ENCODE measurements at regions not wholly inside any gene's neighbourhood (a gene's known extent, or its start where the extent isn't known, plus 50 kb on each side); places are given as distances from the start of the nearest gene placed in this dataset.

GRCh38 chr1:19563324-19564097 lies 78.2 kb upstream of the CAPZB start:
- Histone ChIP-seq H3K27me3 (replicated peaks in 1 of 2; ENCODE audit: control insufficient read depth in 2 of 2, insufficient read depth in 2 of 2, low read length in 1 of 2) (no peaks in the 10 kb centered on the region; a peak in 1 of 4 replicates), H3K4me3 (no peak overlapping the region), H3K27ac (ENCODE audit: control insufficient read depth, insufficient read depth) (no peak overlapping the region), H3K9me3 (replicated peaks; ENCODE audit: control insufficient read depth, insufficient read depth, low read length) (no peaks in the 10 kb centered on the region), H3K79me2 (ENCODE audit: control insufficient read depth, insufficient read depth, low read length) (no peaks in the 10 kb centered on the region), H3K36me3 (ENCODE audit: control insufficient read depth in 2 of 2, insufficient read depth in 2 of 2, low read length in 1 of 2) (no peaks in the 10 kb centered on the region), H4K20me1 (ENCODE audit: control insufficient read depth, insufficient read depth) (no peaks in the 10 kb centered on the region), H2AFZ (ENCODE audit: control insufficient read depth, low read depth, low read length) (no peak overlapping the region), H3K4me2 (ENCODE audit: control insufficient read depth, insufficient read depth) (no peak overlapping the region), H3K4me1 (ENCODE audit: control insufficient read depth, insufficient read depth, low read length) (no peaks in the 10 kb centered on the region), H3K9ac (ENCODE audit: control insufficient read depth, insufficient read depth, low read length) (no peak overlapping the region)
- CTCF ChIA-PET: interaction anchor here (1.8 kb wide), 1 partner anchor 18 kb away, joined by 5 read pairs; no protein-coding TSS in a partner anchor
- FAIRE-seq (no peak), ATAC-seq (no peak), DNase-seq (ENCODE audit: low read depth, low spot score) (no peak)
- no peak for TF ChIP-seq HCFC1 (IDR thresholded peaks at IDR 0.05; ENCODE audit: low read length)
- TF ChIP-seq NR2C2 (IDR thresholded peaks at IDR 0.05; ENCODE audit: borderline replicate concordance, control insufficient read depth, insufficient read length, low read depth): no peak
- no TSS peak for BruUV-seq (replicated peaks)
- POLR2A ChIA-PET: no interaction called here
- RAD21 ChIA-PET (ENCODE audit: unreplicated experiment): no interaction called here
- in situ Hi-C loops (cut with MboI) (no loop called here), intact Hi-C loops (cut with micrococcal nuclease; ENCODE audit: unreplicated experiment) (no loop called here)
- 54% methylated on average over 15 of the region's 15 CpGs for WGBS (ENCODE audit: insufficient coverage, insufficient replicate concordance, low lambda C conversion rate, missing lambda C conversion rate)
- SMC1A ChIA-PET (ENCODE audit: uncharacterized antibody, unreplicated experiment): no interaction called here

DNA sequence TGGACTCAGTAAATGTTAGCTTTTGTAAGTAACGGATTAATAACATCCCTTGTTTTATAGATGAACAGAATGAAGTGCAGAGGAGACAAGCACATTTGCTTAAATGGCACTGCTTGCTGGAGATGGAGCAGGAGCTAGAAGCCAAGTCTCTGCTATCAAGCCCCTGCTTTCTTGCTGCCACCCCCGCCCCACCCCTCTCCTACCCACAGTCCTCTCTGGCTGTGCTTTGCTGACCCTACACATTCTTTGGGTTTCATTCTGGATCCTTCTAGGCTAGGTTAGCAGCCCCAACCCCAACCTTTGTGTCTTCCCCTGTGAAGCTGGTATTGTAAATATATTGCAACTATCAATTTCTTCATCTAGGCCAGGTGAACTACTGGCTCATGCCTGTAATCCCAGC lies 77.5 kb upstream of the CAPZB start:
- no peak overlapping the region for H2AFZ ChIP-seq (ENCODE audit: control insufficient read depth, low read depth, low read length)
- H3K9me3 ChIP-seq (replicated peaks; ENCODE audit: control insufficient read depth, insufficient read depth, low read length): no peaks in the 10 kb centered on the region
- no peak overlapping the region for H3K27ac ChIP-seq (ENCODE audit: control insufficient read depth, insufficient read depth)
- CTCF ChIA-PET: interaction anchor here (1.8 kb wide), 1 partner anchor 19 kb away, joined by 5 read pairs; no protein-coding TSS in a partner anchor
- POLR2A ChIA-PET: no interaction called here
- BruUV-seq (replicated peaks): no TSS peak
- TF ChIP-seq SIX5 (IDR thresholded peaks at IDR 0.05; ENCODE audit: low read depth, low read length, severe bottlenecking) (no peak), KLF5 (IDR thresholded peaks at IDR 0.05; ENCODE audit: partially characterized antibody) (no peak), HSF1 (IDR thresholded peaks at IDR 0.05; ENCODE audit: low read depth, low read length) (no peak)
- TF ChIP-seq, protein P1, sequence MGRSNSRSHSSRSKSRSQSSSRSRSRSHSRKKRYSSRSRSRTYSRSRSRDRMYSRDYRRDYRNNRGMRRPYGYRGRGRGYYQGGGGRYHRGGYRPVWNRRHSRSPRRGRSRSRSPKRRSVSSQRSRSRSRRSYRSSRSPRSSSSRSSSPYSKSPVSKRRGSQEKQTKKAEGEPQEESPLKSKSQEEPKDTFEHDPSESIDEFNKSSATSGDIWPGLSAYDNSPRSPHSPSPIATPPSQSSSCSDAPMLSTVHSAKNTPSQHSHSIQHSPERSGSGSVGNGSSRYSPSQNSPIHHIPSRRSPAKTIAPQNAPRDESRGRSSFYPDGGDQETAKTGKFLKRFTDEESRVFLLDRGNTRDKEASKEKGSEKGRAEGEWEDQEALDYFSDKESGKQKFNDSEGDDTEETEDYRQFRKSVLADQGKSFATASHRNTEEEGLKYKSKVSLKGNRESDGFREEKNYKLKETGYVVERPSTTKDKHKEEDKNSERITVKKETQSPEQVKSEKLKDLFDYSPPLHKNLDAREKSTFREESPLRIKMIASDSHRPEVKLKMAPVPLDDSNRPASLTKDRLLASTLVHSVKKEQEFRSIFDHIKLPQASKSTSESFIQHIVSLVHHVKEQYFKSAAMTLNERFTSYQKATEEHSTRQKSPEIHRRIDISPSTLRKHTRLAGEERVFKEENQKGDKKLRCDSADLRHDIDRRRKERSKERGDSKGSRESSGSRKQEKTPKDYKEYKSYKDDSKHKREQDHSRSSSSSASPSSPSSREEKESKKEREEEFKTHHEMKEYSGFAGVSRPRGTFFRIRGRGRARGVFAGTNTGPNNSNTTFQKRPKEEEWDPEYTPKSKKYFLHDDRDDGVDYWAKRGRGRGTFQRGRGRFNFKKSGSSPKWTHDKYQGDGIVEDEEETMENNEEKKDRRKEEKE (IDR thresholded peaks at IDR 0.05): no peak
- TF ChIP-seq, protein P2, sequence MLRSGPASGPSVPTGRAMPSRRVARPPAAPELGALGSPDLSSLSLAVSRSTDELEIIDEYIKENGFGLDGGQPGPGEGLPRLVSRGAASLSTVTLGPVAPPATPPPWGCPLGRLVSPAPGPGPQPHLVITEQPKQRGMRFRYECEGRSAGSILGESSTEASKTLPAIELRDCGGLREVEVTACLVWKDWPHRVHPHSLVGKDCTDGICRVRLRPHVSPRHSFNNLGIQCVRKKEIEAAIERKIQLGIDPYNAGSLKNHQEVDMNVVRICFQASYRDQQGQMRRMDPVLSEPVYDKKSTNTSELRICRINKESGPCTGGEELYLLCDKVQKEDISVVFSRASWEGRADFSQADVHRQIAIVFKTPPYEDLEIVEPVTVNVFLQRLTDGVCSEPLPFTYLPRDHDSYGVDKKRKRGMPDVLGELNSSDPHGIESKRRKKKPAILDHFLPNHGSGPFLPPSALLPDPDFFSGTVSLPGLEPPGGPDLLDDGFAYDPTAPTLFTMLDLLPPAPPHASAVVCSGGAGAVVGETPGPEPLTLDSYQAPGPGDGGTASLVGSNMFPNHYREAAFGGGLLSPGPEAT (IDR thresholded peaks at IDR 0.05; ENCODE audit: low read depth): no peak
- TF ChIP-seq, protein P3, sequence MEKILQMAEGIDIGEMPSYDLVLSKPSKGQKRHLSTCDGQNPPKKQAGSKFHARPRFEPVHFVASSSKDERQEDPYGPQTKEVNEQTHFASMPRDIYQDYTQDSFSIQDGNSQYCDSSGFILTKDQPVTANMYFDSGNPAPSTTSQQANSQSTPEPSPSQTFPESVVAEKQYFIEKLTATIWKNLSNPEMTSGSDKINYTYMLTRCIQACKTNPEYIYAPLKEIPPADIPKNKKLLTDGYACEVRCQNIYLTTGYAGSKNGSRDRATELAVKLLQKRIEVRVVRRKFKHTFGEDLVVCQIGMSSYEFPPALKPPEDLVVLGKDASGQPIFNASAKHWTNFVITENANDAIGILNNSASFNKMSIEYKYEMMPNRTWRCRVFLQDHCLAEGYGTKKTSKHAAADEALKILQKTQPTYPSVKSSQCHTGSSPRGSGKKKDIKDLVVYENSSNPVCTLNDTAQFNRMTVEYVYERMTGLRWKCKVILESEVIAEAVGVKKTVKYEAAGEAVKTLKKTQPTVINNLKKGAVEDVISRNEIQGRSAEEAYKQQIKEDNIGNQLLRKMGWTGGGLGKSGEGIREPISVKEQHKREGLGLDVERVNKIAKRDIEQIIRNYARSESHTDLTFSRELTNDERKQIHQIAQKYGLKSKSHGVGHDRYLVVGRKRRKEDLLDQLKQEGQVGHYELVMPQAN (conservative IDR thresholded peaks at IDR 0.05): no peak
- no peaks in the 10 kb centered on the region; a peak in 1 of 4 replicates for H3K27me3 ChIP-seq (replicated peaks in 1 of 2; ENCODE audit: control insufficient read depth in 2 of 2, insufficient read depth in 2 of 2, low read length in 1 of 2)
- SMC1A ChIA-PET (ENCODE audit: uncharacterized antibody, unreplicated experiment): no interaction called here
- H3K36me3 ChIP-seq (ENCODE audit: control insufficient read depth in 2 of 2, insufficient read depth in 2 of 2, low read length in 1 of 2): no peaks in the 10 kb centered on the region
- H3K79me2 ChIP-seq (ENCODE audit: control insufficient read depth, insufficient read depth, low read length): no peaks in the 10 kb centered on the region
- no peaks in the 10 kb centered on the region for H3K4me1 ChIP-seq (ENCODE audit: control insufficient read depth, insufficient read depth, low read length)
- H4K20me1 ChIP-seq (ENCODE audit: control insufficient read depth, insufficient read depth): no peaks in the 10 kb centered on the region
- in situ Hi-C loops (cut with MboI) (no loop called here), intact Hi-C loops (cut with micrococcal nuclease; ENCODE audit: unreplicated experiment) (no loop called here)
- H3K4me2 ChIP-seq (ENCODE audit: control insufficient read depth, insufficient read depth): no peak overlapping the region
- RAD21 ChIA-PET (ENCODE audit: unreplicated experiment): no interaction called here
- WGBS (ENCODE audit: insufficient coverage, insufficient replicate concordance, low lambda C conversion rate, missing lambda C conversion rate): 12% methylated on average over 2 of the region's 2 CpGs
- no peak overlapping the region for H3K4me3 ChIP-seq
- ATAC-seq (no peak), FAIRE-seq (no peak), DNase-seq (ENCODE audit: low read depth, low spot score) (no peak)
- H3K9ac ChIP-seq (ENCODE audit: control insufficient read depth, insufficient read depth, low read length): no peak overlapping the region

Measured in GM12878 (cell line).